Nephron (organoid): ENCODE measurements at regions not wholly inside any gene's neighbourhood (a gene's known extent, or its start where the extent isn't known, plus 50 kb on each side); places are given as distances from the start of the nearest gene placed in this dataset.
A peak's percentile ranks its signal among the peaks of the same experiment; 100 is the strongest.

ENCODE experiments used
- H3K27ac Mint-ChIP-seq, 3 experiments: 2 replicates each; pipeline ENCODE4 v1.8.0; 2020; ENCODE audit warnings: mixed read lengths in 3 of 3, mild to moderate bottlenecking in 2 of 3, moderate library complexity in 1 of 3
- H3K27me3 Mint-ChIP-seq: 2 replicates; pipeline ENCODE4 v1.8.0; 2021; ENCODE audit warnings: low read depth, mild to moderate bottlenecking, moderate library complexity, mixed read lengths
- H3K36me3 Mint-ChIP-seq: 2 replicates; pipeline ENCODE4 v1.8.0; 2020; ENCODE audit warnings: low read depth, mixed read lengths
- H3K4me1 Mint-ChIP-seq: 2 replicates; pipeline ENCODE4 v1.8.0; 2020; ENCODE audit warnings: mixed read lengths
- H3K4me3 Mint-ChIP-seq, 3 experiments: 2 replicates each; pipeline ENCODE4 v1.8.0; 2020; ENCODE audit warnings: mild to moderate bottlenecking in 3 of 3, mixed read lengths in 3 of 3, moderate library complexity in 2 of 3
- H3K9me3 Mint-ChIP-seq: 2 replicates; pipeline ENCODE4 v1.8.0; 2020; ENCODE audit warnings: mixed read lengths
- CTCF ChIP-seq, 3 experiments: fragments of 200-600 bp; sonication (generic); IDR thresholded peaks; one replicate each; pipeline ENCODE4 v1.5.0; 2021; ENCODE audit warnings: antibody characterized with exemption in 3 of 3; ENCODE audit not compliant: unreplicated experiment in 3 of 3

DNA sequence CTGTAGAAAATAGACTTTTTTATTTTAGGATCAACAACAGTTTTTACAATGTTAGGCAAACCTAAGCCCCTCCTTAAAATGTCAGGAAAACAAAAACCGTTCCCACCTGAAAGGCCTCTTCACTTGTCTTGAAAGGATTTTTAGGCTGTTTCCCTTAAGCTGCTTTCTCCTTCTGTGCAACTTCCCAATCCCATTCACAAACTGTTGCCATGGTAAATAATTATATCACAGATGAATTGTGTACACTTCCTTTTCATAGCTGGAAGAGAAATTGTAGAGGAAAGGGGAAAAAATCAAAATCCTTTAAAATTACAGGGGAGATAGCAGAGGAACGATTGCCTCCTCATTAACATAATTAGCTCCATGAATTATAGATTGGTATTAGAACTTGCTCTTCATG, 1488.0 kb upstream of the CELF4 start:
- no peaks in the 10 kb centered on the region for H3K36me3 Mint-ChIP-seq
- no peaks in the 10 kb centered on the region for H3K27me3 Mint-ChIP-seq
- H3K27ac Mint-ChIP-seq, result no peak overlapping the region
- no peaks in the 10 kb centered on the region for H3K9me3 Mint-ChIP-seq
- no peak for TF ChIP-seq CTCF (IDR thresholded peaks at IDR 0.05; ENCODE audit: unreplicated experiment in 3 of 3)
- no peak overlapping the region for H3K4me3 Mint-ChIP-seq
- no peaks in the 10 kb centered on the region for H3K4me1 Mint-ChIP-seq

DNA sequence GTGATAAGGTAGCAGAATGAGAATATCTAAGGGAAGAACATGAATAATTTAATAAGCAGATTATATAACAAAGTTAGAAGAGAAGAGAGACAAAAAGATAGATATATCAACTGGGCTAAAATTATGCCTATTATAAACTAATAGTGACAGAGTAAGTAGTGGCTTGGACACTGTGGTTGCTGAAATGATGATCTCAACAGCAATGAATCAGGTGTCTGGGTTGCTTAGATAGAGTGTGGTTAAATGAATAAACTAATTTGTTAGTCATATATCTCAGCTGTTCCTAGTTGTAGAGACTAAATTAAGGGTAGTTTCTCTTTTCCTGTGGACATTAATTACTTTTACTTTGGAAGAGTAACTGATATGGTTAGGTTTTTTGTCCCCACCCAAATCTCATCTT, 1485.4 kb upstream of the CELF4 start:
- Mint-ChIP-seq H3K4me3 (no peak overlapping the region), H3K27me3 (no peaks in the 10 kb centered on the region), H3K36me3 (no peaks in the 10 kb centered on the region), H3K9me3 (no peaks in the 10 kb centered on the region), H3K27ac (no peak overlapping the region), H3K4me1 (no peaks in the 10 kb centered on the region)
- no peak for TF ChIP-seq CTCF (IDR thresholded peaks at IDR 0.05; ENCODE audit: unreplicated experiment in 3 of 3)

DNA sequence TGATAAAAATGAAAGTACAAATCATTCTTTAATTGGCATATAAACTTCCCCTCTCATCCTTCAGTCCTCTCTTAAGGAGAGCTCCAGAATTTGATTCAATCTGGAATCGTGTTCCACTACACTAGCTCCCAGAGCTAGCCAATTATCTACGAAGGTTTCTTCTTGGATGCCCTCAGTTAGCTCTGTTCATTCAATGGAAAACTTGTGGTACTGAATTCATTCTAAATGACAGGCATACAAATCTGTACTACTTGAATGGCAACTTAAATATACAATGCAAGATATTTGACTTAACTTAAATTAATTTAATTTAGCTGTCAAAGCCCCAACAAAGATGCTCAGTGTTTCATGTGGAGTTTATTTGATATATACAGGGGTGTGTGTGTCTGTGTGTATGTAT, 1474.2 kb upstream of the CELF4 start:
- Mint-ChIP-seq H3K4me1 (no peaks in the 10 kb centered on the region), H3K27ac (peak overlapping the region; percentile 3 to 54 (median 32)), H3K36me3 (no peaks in the 10 kb centered on the region), H3K9me3 (no peaks in the 10 kb centered on the region), H3K4me3 (no peak overlapping the region), H3K27me3 (no peaks in the 10 kb centered on the region)
- TF ChIP-seq CTCF (IDR thresholded peaks at IDR 0.05; ENCODE audit: unreplicated experiment in 3 of 3), result no peak

GRCh38 chr18:39037925-39038324, 1472.3 kb upstream of the CELF4 start:
- Mint-ChIP-seq H3K27me3 (no peaks in the 10 kb centered on the region), H3K4me3 (no peak overlapping the region), H3K27ac (peak overlapping the region; percentile 49 to 62 (median 58)), H3K36me3 (no peaks in the 10 kb centered on the region), H3K4me1 (no peaks in the 10 kb centered on the region), H3K9me3 (no peaks in the 10 kb centered on the region)
- no peak for TF ChIP-seq CTCF (IDR thresholded peaks at IDR 0.05; ENCODE audit: unreplicated experiment in 3 of 3)

GRCh38 chr18:39033312-39033711, 1467.7 kb upstream of the CELF4 start:
- no peaks in the 10 kb centered on the region for H3K36me3 Mint-ChIP-seq
- H3K9me3 Mint-ChIP-seq, result no peaks in the 10 kb centered on the region
- TF ChIP-seq CTCF (IDR thresholded peaks at IDR 0.05; ENCODE audit: unreplicated experiment in 3 of 3), result no peak
- H3K27ac Mint-ChIP-seq, result no peak overlapping the region
- no peaks in the 10 kb centered on the region for H3K4me1 Mint-ChIP-seq
- H3K4me3 Mint-ChIP-seq, result no peak overlapping the region
- H3K27me3 Mint-ChIP-seq, result no peaks in the 10 kb centered on the region

DNA sequence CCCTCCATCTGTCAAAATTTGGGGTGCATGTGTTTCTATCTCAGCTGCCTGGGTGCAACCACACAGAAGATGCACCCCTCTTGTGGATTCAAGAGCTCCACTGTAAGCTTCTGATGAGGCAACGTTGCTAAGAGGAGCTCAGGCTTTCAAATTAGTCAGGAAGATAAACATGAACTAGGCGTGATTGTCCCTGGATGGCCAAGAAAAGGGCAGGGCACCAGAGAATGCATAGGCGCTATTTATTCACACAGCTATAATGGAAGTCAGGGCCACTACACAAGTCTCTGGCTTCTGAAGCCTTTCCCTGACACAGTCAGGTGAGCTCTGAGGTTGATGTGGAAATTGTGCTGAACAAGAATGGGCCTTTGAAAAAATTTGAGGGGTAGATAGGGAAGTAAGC, 1466.0 kb upstream of the CELF4 start:
- no peaks in the 10 kb centered on the region for H3K4me1 Mint-ChIP-seq
- TF ChIP-seq CTCF (IDR thresholded peaks at IDR 0.05; ENCODE audit: unreplicated experiment in 3 of 3), result no peak
- H3K27me3 Mint-ChIP-seq, result no peaks in the 10 kb centered on the region
- H3K9me3 Mint-ChIP-seq, result no peaks in the 10 kb centered on the region
- H3K4me3 Mint-ChIP-seq, result no peak overlapping the region
- H3K27ac Mint-ChIP-seq, result no peak overlapping the region
- H3K36me3 Mint-ChIP-seq, result no peaks in the 10 kb centered on the region
